Kidney epithelial cell (primary cell): ENCODE measurements at regions not wholly inside any gene's neighbourhood (a gene's known extent, or its start where the extent isn't known, plus 50 kb on each side); places are given as distances from the start of the nearest gene placed in this dataset.

Experiments
- DNase-seq: peaks from one replicate; pipeline ENCODE4 v3.0.0-alpha.2; 2010; ENCODE audit warnings: low read depth
- H3K27me3 ChIP-seq: 2 replicates; pipeline ENCODE4 v1.6.0; 2011; ENCODE audit warnings: low read length; ENCODE audit not compliant: control insufficient read depth, insufficient read depth
- H3K36me3 ChIP-seq: 2 replicates; pipeline ENCODE4 v1.5.1; 2011; ENCODE audit warnings: low read length; ENCODE audit not compliant: control insufficient read depth, insufficient read depth
- H3K4me3 ChIP-seq: 2 replicates; pipeline ENCODE4 v1.5.1; 2011; ENCODE audit warnings: low read depth, mild to moderate bottlenecking, control low read depth, low read length
- CTCF ChIP-seq: IDR thresholded peaks from 2 replicates; pipeline ENCODE4 v1.5.1; 2011; ENCODE audit warnings: mild to moderate bottlenecking, moderate library complexity, low read length, control low read depth, inconsistent platforms; ENCODE audit not compliant: insufficient read depth, poor library complexity, severe bottlenecking

- Histone ChIP-seq H3K4me3 (no peak overlapping the region), H3K27me3 (no peaks in the 10 kb centered on the region), H3K36me3 (no peaks in the 10 kb centered on the region)
- TF ChIP-seq CTCF: no peak
- no peak for DNase-seq
These were observed 63.5 kb downstream of the C9orf50 start for GRCh38 chr9:129557192-129558036.

DNA sequence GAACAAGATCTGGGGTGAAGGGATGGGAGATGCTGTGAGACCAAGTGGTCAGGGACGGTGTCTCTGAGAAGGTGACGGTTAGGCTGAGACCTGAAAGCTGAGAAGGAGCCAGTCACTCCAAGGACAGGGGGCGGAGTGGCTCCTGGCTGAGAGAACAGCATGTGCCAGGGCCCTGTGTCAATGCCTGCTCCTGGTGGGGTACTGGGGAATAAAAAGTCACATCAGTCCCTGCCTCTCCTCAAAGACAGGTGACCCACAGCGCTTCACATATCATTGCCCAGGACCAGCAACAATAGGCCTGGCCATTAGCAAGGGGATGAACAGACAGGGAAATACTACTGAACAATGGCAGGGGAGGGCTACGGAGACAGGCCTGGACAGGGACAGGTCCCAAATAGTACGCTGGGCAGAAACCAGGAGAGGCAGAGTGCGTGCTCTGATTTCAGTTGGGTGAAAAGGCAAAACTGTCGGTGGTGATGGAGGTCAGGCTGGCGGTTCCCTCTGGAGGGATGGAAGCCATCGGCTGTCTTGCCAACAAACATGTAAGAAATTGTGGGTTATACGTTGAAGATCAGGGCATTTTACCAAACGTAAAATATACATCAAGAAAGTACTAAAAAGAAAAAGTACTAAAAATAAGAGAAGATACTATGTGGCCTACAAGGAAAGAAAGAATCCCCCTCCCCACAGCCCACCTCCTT is 64.3 kb downstream of the C9orf50 start:
- no peaks in the 10 kb centered on the region for H3K27me3 ChIP-seq
- no peak overlapping the region for H3K4me3 ChIP-seq
- no peak for DNase-seq
- no peaks in the 10 kb centered on the region for H3K36me3 ChIP-seq
- no peak for TF ChIP-seq CTCF

GRCh38 chr9:129555512-129556215 is 65.2 kb downstream of the C9orf50 start:
- no peak for TF ChIP-seq CTCF
- DNase-seq: no peak
- no peak overlapping the region for H3K4me3 ChIP-seq
- H3K27me3 ChIP-seq: no peaks in the 10 kb centered on the region
- no peaks in the 10 kb centered on the region for H3K36me3 ChIP-seq

GRCh38 chr9:129554649-129555048 is 66.3 kb downstream of the C9orf50 start:
- DNase-seq: no peak
- Histone ChIP-seq H3K4me3 (no peak overlapping the region), H3K27me3 (no peaks in the 10 kb centered on the region), H3K36me3 (no peaks in the 10 kb centered on the region)
- no peak for TF ChIP-seq CTCF

DNA sequence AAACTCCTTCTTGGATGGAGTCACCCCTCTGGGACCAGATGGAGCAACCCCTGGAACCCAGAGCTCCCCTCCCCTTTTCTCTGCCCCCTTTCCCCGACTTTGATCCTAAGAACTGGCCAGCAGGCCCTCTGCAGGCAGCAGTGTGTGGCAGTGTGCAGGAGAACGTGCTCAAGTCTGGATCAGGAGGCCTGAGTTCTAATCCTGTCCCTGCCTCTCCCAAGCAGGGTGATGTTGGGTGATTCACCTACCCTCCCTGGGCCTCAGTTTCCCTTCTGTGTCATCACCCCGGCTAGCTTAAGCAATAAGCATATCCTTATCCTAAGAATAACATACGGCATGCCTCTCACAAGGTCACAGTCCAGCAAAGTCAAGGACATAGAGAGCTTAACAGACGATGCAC is 67.6 kb downstream of the C9orf50 start:
- no peak for DNase-seq
- Histone ChIP-seq H3K36me3 (no peaks in the 10 kb centered on the region), H3K27me3 (no peaks in the 10 kb centered on the region), H3K4me3 (no peak overlapping the region)
- no peak for TF ChIP-seq CTCF
